NCI-H2227 (cell line): ENCODE measurements at regions not wholly inside any gene's neighbourhood (a gene's known extent, or its start where the extent isn't known, plus 50 kb on each side); places are given as distances from the start of the nearest gene placed in this dataset.
A peak's percentile ranks its signal among the peaks of the same experiment; 100 is the strongest.
"Not testable (repeated sequence)": the region's sequence is repeated elsewhere in the genome, so short reads cannot be mapped to it uniquely, and the experiment has no call there.

Experiments used
- DNase-seq: peaks from one replicate; lab custom pipeline; 2025; ENCODE audit not compliant: unreplicated experiment; lab: John Stamatoyannopoulos, UW

GRCh38 chr1:185408700-185409270 lies 91.7 kb upstream of the IVNS1ABP start:
- DNase-seq, result no peak

- no peak for DNase-seq
Measured at GRCh38 chr1:185406691-185407009, 89.6 kb upstream of the IVNS1ABP start.

GRCh38 chr1:185406006-185406690 lies 89.1 kb upstream of the IVNS1ABP start:
- DNase-seq, result peak; percentile 2

- no peak for DNase-seq
Measured at GRCh38 chr1:185404907-185405568, 88.0 kb upstream of the IVNS1ABP start.

- DNase-seq, result peak; percentile 42
Measured at GRCh38 chr1:185404291-185404690, 87.2 kb upstream of the IVNS1ABP start.

- no peak for DNase-seq
Measured at GRCh38 chr1:185402930-185403329, 85.9 kb upstream of the IVNS1ABP start.

GRCh38 chr1:185401019-185401418 lies 84.0 kb upstream of the IVNS1ABP start:
- DNase-seq, result no peak

- DNase-seq, result no peak
Measured at GRCh38 chr1:185400052-185400451, 83.0 kb upstream of the IVNS1ABP start.

- DNase-seq, result no peak
Measured at GRCh38 chr1:185398599-185398998, 81.6 kb upstream of the IVNS1ABP start.

GRCh38 chr1:185398022-185398421 lies 81.0 kb upstream of the IVNS1ABP start:
- no peak for DNase-seq

- DNase-seq, result no peak
Measured at GRCh38 chr1:185397183-185397582, 80.1 kb upstream of the IVNS1ABP start.

GRCh38 chr1:185396126-185396525 lies 79.1 kb upstream of the IVNS1ABP start:
- DNase-seq, result no peak

- no peak for DNase-seq
Measured at GRCh38 chr1:185393815-185394214, 76.8 kb upstream of the IVNS1ABP start.

GRCh38 chr1:185393205-185393604 lies 76.2 kb upstream of the IVNS1ABP start:
- no peak for DNase-seq

GRCh38 chr1:185388815-185389214 lies 71.8 kb upstream of the IVNS1ABP start:
- DNase-seq, result no peak

- DNase-seq, result no peak
Measured at GRCh38 chr1:185388346-185388745, 71.3 kb upstream of the IVNS1ABP start.

- DNase-seq, result no peak
Measured at GRCh38 chr1:185385991-185386390, 68.9 kb upstream of the IVNS1ABP start.

- not testable (repeated sequence) for DNase-seq
Measured at GRCh38 chr1:185383805-185384204, 66.8 kb upstream of the IVNS1ABP start.

- DNase-seq, result no peak
Measured at GRCh38 chr1:185377831-185378230, 60.8 kb upstream of the IVNS1ABP start.

- DNase-seq, result no peak
Measured at GRCh38 chr1:185376840-185377635, 60.0 kb upstream of the IVNS1ABP start.

GRCh38 chr1:185376288-185376687 lies 59.2 kb upstream of the IVNS1ABP start:
- no peak for DNase-seq

- no peak for DNase-seq
Measured at GRCh38 chr1:185375583-185375982, 58.5 kb upstream of the IVNS1ABP start.
